NCI-H128 (cell line): ENCODE measurements at regions not wholly inside any gene's neighbourhood (a gene's known extent, or its start where the extent isn't known, plus 50 kb on each side); places are given as distances from the start of the nearest gene placed in this dataset.
"Not testable (repeated sequence)": the region's sequence is repeated elsewhere in the genome, so short reads cannot be mapped to it uniquely, and the experiment has no call there.

Experiments
- DNase-seq: peaks from one replicate; lab custom pipeline; 2025; ENCODE audit not compliant: unreplicated experiment; lab: John Stamatoyannopoulos, UW

DNA sequence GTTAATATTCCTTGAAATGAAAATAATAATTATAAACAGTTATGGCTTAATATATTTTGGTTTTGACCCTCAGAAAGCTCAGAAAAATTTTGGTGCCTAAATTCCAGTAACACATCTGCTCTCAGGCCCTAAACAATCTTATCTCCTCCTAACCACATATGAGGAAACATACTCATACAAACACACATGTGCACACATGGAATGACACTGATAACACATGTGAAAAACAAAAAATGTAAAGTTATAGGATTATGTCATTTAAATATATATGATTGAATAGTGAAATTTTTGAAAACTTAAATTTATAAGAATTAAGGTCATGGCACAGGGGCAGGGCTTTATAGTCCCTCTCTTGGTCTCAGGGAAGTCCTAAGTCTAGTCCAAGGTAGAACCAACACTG lies 127.2 kb upstream of the TRPC7 start:
- no peak for DNase-seq

DNA sequence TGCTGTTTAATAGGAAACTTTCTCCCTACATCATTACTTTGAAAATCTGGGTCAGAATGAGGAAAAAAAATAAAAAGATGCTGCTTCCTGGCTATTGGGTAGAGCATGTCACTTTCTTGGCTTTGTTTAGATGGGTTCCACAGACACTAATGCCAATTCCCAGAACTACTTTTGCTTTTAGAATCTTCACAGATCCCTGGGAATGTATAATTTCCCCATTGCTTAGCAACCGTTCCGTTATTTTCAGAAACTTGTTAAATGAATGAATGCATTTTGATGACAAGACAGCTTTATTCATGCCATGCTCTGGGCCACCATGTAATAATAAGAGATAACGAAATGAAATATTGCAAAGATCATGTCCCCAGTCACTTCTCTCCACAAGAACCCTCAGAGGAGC lies 126.5 kb upstream of the TRPC7 start:
- DNase-seq = no peak

DNA sequence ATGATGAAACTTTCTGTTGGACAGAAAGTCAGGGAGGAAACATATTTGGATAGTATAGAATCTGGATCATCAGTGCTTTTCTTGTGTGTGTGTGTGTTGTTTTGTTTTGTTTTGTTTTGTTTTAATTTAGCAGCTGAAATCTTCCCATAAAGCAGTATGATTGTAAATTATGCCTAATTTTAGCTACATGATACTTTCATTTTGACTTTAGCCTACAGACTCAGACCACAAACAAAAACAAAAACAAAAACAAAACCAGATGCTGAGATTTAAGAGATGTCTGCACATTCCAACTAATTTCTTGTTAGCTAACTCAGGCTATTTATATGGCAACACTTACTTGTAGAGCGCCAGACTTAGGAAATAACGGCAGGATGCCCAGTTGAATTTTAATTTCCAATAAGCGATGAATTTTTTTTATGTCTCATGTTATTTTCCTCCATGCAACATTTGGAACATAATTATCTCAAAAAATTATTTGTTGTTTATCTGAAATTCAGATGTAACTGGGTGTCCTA lies 119.5 kb upstream of the TRPC7 start:
- no peak for DNase-seq

DNA sequence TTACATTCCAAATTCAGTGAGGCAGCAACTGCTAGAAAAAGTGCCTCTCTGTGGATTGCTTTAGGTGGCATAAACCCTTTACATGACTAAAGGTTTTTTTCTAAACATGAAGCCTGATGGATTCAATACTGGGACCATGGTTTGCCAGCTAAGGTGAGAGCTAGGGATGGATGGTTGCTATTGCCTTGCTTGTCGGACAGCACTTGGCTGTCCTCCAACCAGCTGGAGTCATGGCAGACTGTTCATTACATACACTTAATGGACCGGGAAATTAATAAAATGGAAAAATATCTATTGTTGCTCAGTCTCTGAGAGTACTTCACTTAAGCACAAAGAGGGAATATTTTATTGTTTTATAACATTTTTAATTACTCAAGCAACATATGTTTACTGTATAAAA lies 116.9 kb upstream of the TRPC7 start:
- no peak for DNase-seq

DNA sequence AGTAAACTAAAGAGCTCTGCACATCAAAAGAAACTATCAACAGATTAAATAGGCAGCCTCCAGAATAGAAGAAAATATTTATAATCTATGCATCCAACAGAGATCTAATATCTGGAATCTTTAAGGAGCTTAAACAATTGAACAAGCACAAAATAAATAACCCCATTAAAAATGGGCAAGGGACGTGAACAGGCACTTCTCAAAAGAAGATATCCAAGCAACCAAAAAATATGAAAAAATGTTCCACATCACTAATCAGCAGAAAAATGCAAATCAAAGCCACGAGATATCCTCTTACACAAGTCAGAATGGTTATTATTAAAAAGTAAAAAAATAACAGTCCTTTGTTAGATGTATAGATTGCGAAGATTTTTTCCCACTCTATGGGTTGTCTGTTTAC lies 109.1 kb upstream of the TRPC7 start:
- no peak for DNase-seq

DNA sequence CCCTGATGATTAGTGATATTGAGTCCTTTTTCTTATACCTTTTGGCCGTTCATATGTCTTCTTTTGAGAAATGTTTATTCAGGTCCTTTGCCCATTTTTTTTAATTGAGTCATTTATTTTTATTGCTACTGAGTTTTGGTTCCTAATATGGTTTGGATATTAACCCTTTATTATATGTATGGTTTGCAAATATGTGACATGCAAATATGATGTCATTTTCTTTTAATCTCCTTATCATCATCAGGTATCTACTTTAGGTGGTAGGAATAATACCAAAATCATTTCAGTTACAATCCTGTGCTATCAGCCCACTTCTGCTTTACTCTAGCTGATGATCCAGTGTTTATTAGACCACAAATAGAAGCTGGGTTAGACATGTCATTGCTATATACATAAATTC lies 102.3 kb upstream of the TRPC7 start:
- DNase-seq = no peak

DNA sequence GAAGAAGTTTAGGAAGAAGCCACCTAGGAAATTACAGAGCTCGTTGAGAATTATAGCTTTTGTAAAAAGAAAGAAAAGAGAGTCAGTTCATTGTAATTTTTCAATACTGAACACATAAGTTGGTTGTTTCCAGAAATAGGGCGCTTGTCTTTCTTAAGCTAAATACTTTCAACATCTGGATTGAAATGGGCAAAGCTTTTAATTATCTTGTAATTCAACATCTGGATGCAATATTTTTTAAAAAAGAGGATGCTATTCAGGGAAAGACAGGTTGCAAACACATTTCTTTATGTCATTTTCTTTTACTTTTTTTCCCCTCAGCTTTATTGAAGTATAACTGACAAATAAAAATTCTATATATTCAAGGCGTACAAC lies 100.7 kb upstream of the TRPC7 start:
- DNase-seq = no peak

DNA sequence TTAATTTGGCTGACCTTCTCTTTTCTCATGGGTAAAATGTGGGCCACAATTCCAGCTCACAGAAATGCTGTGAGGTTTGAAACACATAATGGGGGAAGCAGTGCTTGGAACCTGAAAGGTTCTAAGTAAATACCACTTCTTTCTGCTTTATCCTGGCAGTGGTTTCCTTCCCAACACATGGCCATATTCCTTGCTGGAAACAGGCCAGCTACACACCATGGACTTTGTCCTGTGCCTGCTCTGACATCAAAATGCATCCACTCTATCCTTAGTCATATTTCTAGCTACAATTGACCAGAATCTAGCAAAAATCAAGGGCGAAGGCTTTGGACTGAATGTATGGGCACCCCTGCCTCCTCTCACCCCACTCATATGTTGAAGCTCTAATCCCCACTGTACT lies 93.1 kb upstream of the TRPC7 start:
- no peak for DNase-seq

DNA sequence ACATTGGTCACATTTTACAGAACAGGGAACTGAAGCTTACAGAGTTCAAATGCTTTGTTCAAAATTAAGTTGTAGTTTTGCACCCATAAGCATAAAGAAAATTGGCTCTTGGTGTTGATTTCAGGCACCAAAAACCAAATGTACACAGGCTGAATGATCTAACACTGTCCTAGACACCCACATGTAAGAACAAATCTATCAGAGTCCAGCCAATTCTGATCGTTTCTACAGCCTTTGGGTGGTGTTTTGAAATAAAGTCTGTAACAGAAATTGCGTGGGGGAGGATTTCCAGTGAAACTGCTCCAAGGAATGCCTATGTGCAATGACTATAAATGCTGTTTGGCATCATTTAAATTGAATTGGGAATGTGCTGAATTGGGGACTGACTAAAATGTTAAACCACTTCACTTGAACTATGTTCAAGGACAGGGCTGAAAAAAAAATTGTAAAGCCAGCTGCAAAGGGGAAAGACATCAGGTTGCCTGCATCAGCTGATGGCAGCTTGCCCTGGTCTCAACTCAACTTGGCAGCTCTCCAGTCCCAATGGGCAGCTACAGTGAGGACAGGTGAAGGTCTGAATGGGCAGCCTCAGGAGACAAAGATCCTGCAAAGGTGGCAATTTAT lies 92.2 kb upstream of the TRPC7 start:
- DNase-seq = peak; percentile 5

DNA sequence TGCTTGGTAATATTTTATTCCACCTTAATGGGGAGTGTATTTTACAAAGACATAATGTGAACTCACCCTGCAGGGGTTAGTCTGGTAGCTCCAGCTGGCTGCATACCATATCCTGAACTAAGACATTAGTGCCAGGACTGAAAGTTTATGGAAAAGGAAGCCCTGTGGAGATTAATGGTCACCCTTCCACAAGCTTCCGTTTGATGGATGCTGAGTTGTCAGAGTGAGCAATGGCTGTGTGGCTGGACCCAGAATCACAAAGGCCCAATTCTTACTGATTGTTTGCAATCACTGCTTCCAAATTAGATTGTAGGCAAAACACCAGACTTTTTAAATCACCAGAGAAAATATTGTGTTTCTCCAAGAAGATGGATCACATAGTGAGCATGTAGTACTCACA lies 90.1 kb upstream of the TRPC7 start:
- no peak for DNase-seq

DNA sequence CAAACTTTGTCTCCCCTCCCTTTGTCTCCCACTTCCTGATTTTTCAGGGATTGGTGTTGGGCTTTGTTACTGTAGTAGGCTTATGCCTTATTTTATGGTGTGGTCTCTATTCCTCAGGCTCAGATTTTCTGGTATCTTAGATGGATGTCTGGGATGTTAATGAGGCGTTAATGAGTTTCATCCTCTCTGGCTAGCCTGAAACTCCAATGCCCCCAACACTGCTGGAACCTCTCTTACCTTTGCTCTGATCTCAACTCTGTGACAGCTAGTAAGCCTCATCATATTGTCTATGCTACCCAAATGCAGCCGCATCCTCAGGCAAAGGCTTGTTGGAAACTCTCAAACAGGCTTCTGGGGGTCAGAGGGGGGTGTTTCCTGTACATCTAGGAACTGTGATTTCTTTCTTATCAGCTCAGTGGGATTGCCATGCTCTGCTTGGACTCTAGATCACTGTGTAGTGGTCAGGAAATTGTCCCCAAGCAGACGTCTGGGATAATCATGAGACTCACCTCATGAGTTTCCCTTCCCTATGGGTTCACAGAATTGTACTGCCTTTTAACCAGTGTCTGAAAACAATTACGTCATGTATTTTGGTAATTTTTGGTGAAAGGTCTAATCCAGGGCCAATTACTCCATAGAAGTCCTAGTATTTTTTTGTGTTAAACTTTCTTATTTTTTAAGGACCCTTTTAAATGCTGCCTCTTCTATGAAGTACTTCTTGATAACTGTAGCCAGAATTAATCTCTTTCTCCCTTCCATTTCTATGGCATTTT lies 88.8 kb upstream of the TRPC7 start:
- DNase-seq = no peak

DNA sequence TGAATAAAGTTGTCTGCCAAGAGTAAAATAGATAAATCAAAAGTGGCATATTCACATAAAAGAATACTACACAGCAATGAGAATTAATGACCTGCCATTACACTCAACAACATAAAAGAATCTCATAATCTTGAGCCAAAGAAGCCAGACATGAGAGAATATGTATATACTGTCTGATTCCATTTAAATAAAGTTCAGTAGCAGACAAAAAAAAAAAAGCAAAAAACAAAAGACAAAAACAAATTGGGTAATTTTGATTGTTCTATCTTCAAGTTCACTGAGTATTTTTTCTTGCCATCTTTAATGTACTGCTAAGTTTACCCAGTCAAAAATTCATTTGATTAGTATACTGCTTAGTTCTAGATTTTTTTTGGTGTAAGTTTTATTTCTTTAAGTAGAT lies 87.9 kb upstream of the TRPC7 start:
- no peak for DNase-seq

DNA sequence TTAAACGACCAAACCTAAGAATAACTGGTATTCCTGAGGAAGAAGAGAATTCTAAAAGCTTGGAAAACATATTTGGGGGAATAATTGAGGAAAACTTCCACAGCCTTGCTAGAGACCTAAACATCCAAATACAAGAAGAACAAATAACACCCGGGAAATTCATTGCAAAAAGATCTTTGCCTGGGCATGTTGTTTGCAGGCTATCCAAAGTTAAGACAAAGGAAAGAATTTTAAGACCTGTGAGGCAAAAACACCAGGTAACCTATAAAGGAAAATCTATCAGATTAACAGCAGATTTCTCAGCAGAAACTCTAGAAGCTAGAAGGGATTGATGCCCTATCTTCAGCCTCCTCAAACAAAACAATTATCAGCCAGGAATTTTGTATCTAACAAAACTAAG lies 82.2 kb upstream of the TRPC7 start:
- not testable (repeated sequence) for DNase-seq

DNA sequence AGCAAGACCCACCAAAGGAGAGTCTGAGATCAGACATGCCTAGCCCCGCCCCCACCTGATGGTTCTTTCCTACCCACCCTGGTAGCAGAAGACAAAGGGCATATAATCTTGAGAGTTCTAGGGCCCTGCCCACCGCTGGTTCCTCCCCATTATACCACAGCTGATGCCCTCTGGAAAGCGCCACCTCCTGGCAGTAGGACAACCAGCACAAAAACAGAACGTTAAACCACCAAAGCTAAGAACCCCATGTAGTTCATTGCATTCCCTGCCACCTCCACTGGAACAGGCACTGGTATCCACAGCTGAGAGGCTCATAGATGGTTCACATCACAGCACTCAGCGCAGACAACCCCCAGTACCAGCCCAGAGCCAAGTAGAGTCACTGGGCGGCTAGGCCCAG lies 81.2 kb upstream of the TRPC7 start:
- DNase-seq = no peak

DNA sequence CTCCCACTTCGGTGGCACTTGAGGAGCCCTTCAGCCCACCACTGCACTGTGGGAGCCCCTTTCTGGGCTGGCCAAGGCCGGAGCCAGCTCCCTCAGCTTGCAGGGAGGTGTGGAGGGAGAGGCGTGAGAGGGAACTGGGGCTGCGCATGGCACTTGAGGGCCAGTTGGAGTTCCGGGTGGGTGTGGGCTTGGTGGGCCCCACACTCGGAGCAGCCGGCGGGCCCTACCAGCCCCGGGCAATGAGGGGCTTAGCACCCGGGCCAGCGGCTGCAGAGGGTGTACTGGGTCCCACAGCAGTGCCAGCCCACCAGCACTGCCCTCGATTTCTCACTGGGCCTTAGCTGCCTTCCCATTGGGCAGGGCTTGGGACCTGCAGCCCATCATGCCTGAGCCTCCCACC lies 78.8 kb upstream of the TRPC7 start:
- DNase-seq = not testable (repeated sequence)

DNA sequence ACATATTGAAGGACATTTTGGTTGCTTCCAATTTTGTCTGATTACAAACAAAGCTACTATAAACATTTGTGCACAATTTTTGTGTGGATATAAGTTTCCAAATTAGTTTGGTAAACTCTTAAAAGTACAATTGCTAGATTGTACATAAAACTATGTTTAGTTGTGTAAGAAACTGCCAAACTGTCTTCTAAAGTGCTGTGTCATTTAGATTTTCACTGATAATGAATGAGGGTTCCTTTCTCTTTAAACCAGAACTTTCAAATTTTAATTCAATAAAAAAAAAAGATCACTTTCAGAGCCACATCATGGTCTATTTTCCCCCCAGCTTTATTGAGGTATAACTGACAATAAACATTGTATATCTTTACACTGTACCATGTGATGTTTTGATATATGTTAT lies 74.0 kb upstream of the TRPC7 start:
- DNase-seq = no peak

DNA sequence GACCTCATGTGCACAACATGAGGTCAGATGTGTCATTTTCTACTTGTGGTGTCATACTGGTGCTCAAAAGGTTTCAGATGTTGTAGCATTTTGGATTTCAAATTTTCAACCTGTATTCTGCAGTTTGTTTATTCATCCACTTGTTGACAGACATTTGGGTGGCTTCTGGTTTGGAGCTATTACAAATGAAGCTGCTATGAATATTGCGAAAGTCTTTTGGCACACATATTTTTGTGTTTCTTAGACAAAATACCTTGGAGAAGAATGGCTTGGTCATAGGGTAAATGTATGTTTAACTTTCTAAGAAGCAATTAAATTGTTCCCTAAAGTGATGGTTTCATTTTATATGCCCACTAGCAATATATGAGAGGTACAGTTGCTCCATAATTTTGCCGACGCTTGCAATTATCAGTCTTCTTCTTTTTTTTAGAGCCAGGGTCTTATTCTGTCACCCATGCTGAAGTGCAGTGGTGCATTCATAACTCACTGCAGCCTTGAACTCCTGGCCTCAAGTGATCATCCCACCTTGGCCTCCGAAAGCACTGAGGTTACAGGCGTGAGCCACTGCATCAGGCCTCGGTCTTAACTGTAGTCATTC lies 70.7 kb upstream of the TRPC7 start:
- no peak for DNase-seq

DNA sequence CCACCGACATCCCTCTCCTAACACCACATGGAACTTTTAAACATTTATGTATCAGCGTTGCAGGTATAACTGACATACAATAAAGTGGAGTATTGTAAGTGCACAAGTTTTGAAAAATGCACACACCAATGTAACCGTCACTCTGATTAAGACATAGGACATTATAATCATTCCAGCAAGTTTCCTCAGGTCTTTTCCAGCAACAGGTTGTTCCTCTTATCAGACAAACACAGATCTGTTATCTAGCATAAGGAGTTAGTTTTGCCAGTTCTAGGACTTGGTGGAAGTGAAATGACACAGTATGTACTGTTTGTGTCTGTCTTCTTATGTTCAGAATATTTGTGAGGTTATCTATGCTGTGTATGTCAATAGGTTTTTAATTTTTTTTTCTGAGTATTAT lies 69.5 kb upstream of the TRPC7 start:
- DNase-seq = no peak

DNA sequence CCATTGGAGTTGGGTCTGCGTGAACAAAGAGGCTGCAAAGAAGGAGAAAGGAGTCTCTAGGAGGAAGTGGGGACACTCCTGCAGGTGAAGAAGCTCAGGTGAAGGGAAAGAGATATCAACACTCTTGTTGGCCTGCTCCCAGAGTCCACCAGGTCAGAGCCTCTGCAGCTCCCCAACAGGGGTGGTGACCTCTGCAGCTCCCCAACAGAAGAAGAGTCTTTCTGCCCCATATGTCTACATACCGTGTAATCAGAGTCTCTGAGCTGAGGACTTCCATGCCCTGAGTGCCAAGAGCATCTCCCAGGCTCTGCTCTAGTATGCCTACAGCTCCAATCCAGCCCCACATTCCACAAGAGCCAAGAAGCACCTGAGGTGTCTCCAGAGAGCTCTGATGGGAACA lies 67.4 kb upstream of the TRPC7 start:
- no peak for DNase-seq

DNA sequence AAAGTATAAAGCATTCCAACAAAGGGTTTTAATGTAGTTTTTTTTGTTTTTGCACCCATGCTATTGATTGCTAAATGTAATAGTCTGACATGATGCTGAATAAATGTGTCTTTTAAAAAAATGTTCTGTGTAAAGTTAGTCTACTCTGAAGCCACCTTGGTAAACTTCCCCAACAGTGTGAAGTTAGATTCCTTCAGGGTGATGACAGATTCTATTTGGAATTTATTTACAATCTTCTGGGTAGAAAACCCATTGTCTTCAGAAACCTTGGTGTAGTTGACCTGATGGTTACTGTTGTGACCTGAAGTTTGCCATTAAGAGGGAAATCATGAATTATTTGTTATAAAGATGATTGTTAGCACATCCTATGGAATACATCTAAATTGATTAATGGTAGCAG lies 64.7 kb upstream of the TRPC7 start:
- DNase-seq = no peak

DNA sequence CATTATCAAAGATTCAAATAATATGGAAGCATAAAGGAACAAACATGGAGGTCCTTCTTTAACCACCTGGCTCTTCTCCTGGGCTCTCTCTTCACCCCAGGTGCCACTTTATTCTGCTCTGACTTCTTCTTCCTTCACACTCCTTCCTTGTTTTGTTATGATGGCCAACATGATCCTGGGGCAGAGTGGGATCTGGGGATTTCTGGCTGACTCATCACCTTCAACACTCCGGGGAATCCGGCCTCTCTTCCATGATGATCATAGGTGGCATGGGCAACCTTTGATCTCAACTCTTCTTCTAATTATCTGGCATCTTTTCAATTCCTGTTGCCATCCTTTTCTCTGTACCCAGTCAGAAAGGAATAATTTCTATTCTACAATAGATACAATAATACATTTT lies 62.1 kb upstream of the TRPC7 start:
- no peak for DNase-seq

DNA sequence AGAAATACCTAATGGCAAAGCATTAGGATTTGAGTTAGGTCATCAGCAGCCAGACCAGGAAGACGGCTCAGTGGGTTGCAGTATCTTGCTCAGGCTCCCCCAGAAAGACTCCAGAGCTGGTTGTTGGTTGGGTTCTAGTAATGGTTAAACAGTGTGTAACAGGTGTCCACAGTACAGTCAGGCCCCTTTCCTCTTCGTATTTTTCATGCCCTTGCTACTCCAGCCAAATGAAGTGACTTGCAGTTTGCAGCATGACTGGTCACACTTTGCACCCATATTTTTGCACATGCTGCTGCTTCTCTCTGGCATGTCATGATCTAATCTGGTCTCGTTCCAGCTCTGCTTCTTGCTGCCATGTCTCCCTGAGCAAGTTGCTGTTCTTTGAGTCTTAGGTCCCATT lies 60.6 kb upstream of the TRPC7 start:
- no peak for DNase-seq
